ENCODE measurements at regions not wholly inside any gene's neighbourhood (a gene's known extent, or its start where the extent isn't known, plus 50 kb on each side); places are given as distances from the start of the nearest gene placed in this dataset.

DNA sequence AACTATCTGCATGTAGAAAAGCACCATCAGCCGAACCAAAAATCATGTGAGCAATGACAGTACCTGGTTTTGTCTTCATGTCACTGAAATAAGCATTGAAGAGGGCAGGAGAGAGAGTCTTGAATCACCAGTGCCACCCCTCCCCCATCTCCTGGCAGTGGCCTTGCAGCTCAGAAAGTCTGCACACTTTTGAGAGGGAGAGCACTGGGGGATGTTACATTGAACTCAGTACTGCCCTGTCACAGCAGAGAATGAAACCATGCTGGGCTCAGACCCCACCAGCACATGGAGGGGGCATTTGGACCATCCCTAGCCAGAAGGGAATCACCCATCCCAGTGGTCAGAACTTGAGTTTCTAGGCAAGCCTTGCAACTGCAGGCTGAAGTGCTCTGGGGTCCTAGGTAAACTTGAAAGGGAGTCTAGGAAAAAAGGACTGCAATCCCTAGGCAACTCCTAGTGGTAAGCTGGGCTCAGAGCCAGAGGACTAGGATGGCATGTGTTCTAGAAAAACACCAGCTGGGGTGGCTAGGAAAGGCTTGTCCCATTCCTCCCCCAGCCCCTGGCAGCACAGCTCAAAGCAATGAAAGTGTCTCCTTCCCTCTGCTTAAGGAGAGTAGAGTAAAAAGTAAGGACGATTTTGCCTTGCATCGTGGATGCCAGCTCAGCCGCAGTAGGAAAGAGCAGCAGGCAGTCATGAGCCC lies 259.9 kb upstream of the MYT1L start:
- TF ChIP-seq CTCF (IDR thresholded peaks at IDR 0.05; ENCODE audit: low read length), result no peak
- no peak for TF ChIP-seq EZH2 (optimal IDR thresholded peaks at IDR 0.05; ENCODE audit: low read depth, low read length)
- TF ChIP-seq EZH2phosphoT487 (IDR thresholded peaks at IDR 0.05; ENCODE audit: low read length), result no peak

Measured in MM.1S (cell line).